Stimulated activated CD4-positive, alpha-beta T cell treated with anti-CD3 and anti-CD28 coated beads, Interleukin-1b, Interleukin-23, amount 100 ng/mL, for 1 hour (primary cell): ENCODE measurements at regions not wholly inside any gene's neighbourhood (a gene's known extent, or its start where the extent isn't known, plus 50 kb on each side); places are given as distances from the start of the nearest gene placed in this dataset.

Experiments used
- DNase-seq, 2 donors: peaks; one replicate each; pipeline ENCODE4 v3.0.0-alpha.2; 2020; ENCODE audit warnings: low read depth in 2 of 2

DNA sequence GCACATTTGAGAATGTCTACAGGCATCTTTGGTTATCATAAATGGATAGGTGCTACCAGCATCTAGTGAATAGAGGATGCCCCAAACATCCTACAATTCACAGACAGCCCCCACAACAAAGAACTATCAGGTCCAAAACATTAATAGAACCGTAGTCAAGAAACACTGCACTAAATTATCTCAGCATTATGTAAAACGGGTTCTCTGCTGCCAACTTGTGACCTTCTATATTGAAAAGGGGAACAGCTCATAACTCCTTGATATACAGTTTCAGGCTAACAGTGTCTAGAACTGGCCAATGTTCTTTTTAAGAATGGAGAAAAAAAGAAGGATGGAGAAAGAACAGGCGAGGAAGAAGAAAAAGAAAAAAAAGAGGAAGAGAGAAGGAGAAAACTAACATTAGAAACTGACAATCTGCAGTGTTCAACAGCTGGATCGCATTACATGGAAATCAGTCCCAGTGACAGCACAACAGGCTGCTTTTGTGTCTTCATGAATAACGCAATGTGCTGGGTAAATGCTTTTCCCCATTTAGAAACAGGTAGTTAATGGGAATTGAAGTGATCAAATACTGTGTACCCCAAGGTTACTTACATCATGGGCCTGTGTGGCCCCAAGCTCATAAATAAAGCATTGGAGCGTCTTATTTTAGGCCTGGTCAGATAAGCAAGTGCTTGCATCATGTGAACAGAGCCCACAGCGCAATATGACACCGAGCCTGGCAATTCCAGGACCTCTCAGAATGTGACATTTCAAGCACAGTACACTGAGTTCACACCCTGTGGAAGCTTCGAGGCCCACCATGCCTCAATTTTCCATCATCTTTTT is 339.5 kb downstream of the DHX15 start:
- no peak for DNase-seq

GRCh38 chr4:24243641-24244040 is 340.7 kb downstream of the DHX15 start:
- DNase-seq: no peak

DNA sequence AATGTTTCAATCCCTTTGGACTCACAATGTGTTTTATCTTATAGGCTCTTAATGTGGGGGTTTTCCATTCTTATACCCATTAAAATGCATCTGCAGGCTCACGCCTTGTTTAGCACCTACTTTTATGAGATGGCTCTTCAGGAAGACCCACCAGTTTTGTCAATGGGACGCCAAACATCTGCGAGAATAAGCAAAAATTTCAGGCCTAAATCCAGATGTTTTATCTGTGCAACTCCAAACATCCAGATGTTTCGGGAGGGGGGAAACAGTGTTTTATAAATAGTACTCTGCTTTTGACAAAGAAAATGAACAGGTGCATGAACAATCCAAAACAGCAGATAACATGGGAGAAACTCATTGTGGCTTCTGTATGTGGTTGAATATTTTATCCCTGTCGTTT is 342.8 kb downstream of the DHX15 start:
- no peak for DNase-seq

- no peak for DNase-seq
Measured at GRCh38 chr4:24240655-24241054, 343.7 kb downstream of the DHX15 start.

DNA sequence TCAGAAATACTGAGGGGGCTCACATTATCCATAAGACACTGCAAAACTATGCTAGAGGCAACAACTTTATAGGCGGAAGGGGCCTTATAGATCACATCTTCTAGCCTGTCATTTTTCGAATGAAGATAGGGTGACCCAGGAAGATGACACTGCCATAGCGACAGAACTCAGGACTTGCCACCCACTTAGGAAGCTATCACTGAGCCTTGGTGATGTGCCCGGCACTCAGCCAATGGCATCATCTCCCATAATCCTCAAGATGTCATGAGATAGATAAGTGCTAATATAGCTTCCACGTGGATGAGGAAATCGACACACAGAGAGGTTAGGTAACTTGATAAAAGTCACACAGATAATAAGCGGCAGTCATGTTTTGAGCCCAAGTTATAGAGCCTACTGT is 346.6 kb downstream of the DHX15 start:
- no peak for DNase-seq

GRCh38 chr4:24236532-24236931 is 346.7 kb upstream of the PPARGC1A start:
- DNase-seq: no peak

- DNase-seq: no peak
Measured at GRCh38 chr4:24236120-24236519, 346.3 kb upstream of the PPARGC1A start.

- DNase-seq: no peak
Measured at GRCh38 chr4:24235618-24236017, 345.8 kb upstream of the PPARGC1A start.

GRCh38 chr4:24234288-24234848 is 344.5 kb upstream of the PPARGC1A start:
- DNase-seq: no peak

- DNase-seq: no peak
Measured at GRCh38 chr4:24230955-24231354, 341.1 kb upstream of the PPARGC1A start.

DNA sequence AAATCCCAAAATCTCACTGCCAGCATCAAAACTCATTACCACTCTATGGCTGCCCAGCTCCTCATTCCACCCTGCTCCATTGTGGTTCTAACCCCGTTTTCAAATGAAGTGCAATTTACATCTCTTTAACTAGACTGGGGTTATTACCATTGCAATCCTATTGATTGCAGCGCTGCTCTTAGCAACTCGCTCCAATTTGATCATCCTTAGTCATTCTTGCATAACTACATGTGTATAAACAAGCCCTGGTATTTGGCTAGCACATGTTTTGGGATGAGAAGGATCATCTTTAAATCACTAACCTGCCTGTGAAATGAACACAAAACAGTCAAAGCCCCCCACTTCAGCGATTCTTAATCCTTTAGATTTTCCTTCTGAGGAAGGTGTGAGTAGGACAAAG is 340.1 kb upstream of the PPARGC1A start:
- no peak for DNase-seq

GRCh38 chr4:24228692-24229091 is 338.8 kb upstream of the PPARGC1A start:
- no peak for DNase-seq

DNA sequence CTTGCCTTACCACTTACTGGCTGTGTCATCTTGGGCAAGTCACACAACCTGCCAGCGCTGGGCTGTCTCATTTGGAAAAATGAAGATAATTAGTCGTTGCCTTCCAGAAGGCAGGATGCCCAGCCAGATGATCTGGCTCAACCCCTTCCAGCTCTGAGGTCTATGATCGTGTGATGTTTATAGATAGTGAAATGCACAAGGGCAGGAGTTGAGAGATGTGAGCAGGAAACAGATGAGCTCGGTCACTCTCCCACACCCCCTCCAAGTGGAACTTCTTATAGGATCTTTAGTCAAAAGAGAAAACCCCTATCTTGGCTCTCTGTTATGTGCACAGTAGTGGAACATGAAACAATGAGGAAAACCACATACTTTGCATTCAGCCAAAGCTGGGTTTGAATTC is 336.8 kb upstream of the PPARGC1A start:
- DNase-seq: no peak

GRCh38 chr4:24226023-24226422 is 336.2 kb upstream of the PPARGC1A start:
- no peak for DNase-seq

DNA sequence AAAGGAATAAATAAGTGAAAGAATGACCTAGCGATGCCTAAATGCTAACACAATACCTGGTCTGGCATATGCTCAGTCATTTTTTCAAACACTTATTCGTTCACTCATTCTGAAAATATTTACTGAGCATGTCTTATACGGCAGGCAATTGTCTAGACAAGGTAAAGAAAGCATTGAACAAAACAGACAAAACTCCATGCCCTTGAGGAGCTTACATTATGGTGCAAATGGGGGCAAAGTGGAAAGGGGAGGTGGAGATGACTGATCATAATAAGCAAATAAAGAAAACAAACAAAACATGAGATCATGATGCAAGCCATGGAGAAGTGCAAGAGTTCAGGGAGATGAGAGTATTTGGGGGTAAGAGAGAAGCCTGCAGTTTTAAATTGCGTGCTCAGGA is 334.6 kb upstream of the PPARGC1A start:
- no peak for DNase-seq

DNA sequence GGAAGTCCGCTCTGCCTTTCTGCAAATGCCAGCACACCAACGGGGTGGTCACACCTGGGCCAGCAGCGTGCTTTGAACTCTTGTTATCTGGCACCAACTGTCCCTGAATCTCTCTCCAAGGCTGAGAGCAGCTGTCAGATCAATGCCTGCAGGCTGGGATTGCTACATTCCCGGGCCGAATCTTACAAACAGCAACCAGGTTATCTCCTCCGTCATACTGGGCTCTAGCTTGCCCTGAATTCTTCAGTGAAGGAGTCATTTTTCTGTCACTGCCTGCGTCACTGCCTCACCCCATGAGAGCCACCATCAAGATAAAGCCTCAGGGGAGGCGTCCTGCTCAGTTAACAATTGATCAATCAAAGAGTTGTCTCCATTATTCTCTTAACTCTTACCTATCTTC is 329.4 kb upstream of the PPARGC1A start:
- DNase-seq: no peak

DNA sequence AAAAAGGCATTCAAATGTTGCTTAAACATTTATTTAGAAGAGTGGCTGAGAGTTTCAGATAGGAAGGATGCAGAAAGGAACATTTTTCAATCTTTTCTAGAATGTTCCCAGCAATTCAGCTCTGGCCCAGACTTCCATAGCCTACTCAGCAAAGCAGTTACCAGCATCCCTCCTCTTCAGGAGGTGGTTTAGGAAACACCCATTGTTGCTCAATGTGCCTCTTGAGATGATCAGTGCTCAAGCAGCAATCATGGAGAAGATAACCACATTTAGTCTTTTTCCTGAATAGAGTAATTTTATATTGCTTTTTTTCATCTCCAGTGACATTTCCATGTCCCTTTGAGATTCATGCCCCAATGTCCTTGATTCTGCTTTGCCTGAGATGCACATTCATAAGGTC is 328.7 kb upstream of the PPARGC1A start:
- DNase-seq: no peak

DNA sequence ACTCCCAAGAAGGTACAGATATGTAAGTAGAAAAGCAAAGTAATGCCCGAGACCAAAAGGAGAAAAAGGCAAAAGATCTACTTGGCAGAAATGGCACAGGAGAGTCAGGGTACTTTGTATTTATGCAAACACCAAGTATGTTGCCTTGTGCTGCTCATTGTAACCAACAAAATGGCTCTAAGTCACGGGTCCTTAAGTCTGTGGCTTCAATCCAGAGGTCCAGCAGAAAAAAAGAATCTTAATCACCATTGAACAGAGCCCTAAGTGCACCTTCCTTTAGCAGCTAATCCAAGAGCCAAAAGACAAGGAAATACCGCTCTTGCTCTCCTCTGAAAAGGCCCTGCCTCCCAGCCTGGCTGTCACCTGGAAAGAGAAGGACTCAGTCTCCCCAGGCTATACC is 324.9 kb upstream of the PPARGC1A start:
- DNase-seq: no peak

DNA sequence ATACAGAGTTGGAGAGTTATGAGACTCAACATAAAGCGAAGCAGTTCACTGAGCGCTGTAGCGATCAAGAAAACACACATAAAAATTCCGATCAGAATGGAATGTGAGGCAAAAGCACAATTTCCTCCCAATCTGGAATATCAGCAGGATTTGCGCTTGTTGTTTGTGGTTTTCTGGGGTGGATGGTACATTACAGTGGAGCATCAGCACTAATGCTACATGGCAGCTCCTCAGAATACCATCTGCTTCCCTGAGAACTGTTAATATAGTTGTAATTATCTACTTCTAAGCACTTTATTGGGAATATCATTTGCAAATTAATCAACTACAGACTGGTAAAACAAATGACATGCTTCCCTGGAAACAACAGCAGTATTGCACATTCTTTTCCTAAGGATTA is 324.1 kb upstream of the PPARGC1A start:
- DNase-seq: no peak

GRCh38 chr4:24212642-24213041 is 322.8 kb upstream of the PPARGC1A start:
- DNase-seq: no peak

- DNase-seq: no peak
Measured at GRCh38 chr4:24211856-24212255, 322.0 kb upstream of the PPARGC1A start.

- no peak for DNase-seq
Measured at GRCh38 chr4:24210332-24210902, 320.6 kb upstream of the PPARGC1A start.

- no peak for DNase-seq
Measured at GRCh38 chr4:24209906-24210305, 320.1 kb upstream of the PPARGC1A start.
